Activated T-helper 17 cell treated with anti-CD3 and anti-CD28 coated beads, Interleukin-2, amount 50 U/mL, for 72 hours (primary cell): ENCODE measurements at regions not wholly inside any gene's neighbourhood (a gene's known extent, or its start where the extent isn't known, plus 50 kb on each side); places are given as distances from the start of the nearest gene placed in this dataset.
"Not testable (repeated sequence)": the region's sequence is repeated elsewhere in the genome, so short reads cannot be mapped to it uniquely, and the experiment has no call there.

ENCODE experiments used
- ATAC-seq: fragments of 150-1000 bp; cut with Tn5 transposase; replicated peaks from 2 replicates; pipeline ENCODE4 v1.10.0; 2021; ENCODE audit warnings: mild to moderate bottlenecking, moderate library complexity
- H3K27ac Mint-ChIP-seq: one replicate; pipeline ENCODE4 v1.8.0; 2022; ENCODE audit warnings: mixed read lengths
- H3K27me3 Mint-ChIP-seq: one replicate; pipeline ENCODE4 v1.8.0; 2022; ENCODE audit warnings: mixed read lengths
- H3K36me3 Mint-ChIP-seq: one replicate; pipeline ENCODE4 v1.8.0; 2022; ENCODE audit warnings: low read depth, mild to moderate bottlenecking, mixed read lengths
- H3K4me1 Mint-ChIP-seq: one replicate; pipeline ENCODE4 v1.8.0; 2022; ENCODE audit warnings: mixed read lengths
- H3K4me3 Mint-ChIP-seq: one replicate; pipeline ENCODE4 v1.8.0; 2022; ENCODE audit warnings: mild to moderate bottlenecking, mixed read lengths
- H3K9me3 Mint-ChIP-seq: one replicate; pipeline ENCODE4 v1.8.0; 2022; ENCODE audit warnings: mixed read lengths

DNA sequence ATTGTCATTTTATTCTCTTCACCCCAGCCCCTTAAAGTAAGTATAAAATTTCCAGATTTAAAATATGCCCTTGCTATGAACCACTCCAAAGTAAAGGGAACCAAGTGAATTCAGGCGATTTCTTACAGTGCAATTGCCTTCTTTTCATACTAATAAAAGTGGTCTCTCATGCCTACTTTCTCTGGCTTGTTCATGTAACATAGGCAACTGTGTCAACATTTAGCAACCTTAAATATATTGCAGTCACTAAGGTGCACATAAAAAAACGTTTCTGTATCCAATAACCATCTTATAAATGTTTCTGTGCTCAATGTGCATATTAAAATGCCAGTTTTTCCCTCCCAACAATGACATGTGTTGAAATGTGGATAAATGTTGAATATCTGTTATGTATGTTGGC is 271.6 kb upstream of the DCN start:
- Mint-ChIP-seq H3K27ac (no peak overlapping the region), H3K27me3 (peaks cover 3% of the 10 kb centered on the region), H3K36me3 (no peaks in the 10 kb centered on the region), H3K9me3 (no peaks in the 10 kb centered on the region), H3K4me1 (no peaks in the 10 kb centered on the region), H3K4me3 (no peak overlapping the region)
- no peak for ATAC-seq

DNA sequence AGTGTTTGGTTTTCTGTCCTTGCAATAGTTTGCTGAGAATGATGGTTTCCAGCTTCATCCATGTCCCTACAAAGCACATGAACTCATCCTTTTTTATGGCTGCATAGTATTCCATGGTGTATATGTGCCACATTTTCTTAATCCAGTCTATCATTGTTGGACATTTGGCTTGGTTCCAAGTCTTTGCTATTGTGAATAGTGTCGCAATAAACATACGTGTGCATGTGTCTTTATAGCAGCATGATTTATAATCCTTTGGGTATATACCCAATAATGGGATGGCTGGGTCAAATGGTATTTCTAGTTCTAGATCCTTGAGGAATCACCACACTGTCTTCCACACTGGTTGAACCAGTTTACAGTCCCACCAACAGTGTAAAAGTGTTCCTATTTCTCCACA is 269.8 kb upstream of the DCN start:
- not testable (repeated sequence) for H3K36me3 Mint-ChIP-seq, H3K4me3 Mint-ChIP-seq, H3K9me3 Mint-ChIP-seq, H3K4me1 Mint-ChIP-seq, ATAC-seq, H3K27ac Mint-ChIP-seq, H3K27me3 Mint-ChIP-seq

DNA sequence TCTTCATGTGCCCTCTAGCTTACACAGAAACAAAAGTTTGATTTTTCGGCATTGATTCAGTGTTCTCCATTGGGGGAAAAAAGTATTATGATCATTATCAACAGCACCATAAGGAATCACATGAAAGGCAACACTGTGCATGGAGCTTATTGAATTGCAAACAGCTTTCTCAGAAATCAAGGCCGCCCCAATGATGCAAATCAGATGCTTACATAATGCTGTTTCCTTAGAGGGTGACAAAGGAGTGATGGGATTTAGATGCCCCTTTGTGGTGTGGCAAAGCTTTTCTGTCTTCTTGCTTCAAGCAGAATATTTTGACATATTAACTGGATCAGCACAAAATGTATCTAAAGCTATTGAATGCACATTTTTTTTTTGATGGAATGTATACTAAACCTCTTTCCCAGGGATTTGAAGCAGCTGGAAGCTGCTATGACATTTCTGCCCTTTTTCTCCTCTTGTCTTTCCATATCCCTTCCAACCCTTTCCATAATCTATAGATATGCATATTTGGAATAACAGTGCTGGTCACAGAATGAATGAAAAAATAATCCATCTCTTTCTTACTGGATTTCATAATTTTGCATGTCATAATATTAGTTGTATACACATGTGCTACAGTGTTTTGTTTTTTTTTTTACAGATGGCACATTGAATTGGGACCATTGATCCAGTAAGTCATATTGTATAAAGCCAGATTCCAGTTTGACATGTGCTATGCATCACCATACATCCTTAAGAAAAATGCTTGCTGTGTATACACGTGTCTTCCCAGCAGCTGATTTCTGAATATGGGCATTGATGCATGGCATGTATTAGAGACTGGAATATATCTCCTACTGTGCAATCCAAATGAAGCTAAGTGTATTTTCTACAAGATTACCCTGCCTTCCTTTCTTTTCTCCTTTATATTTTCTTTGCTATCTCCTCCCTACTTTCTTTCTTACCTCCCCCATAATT is 259.7 kb upstream of the DCN start:
- ATAC-seq = no peak
- no peaks in the 10 kb centered on the region for H3K36me3 Mint-ChIP-seq

DNA sequence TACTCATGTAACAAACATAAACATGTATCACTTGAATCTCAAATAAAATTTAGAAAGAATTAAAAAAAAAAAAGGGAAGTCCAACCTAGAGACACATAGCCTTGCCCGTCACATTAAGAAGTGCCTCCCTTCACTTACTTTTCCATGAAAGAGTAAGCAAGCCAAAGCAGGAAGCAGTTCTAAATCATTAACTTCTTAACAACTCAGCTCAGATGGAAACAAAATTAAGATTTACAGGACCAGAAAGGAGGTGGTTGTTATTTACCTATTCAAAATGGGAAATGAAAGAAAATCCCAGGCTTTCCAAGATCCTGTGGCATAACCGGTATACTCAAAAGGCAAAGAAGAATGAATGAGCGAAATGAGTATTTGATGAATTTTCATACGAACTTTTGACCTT is 258.6 kb upstream of the DCN start:
- Mint-ChIP-seq H3K4me1 (no peaks in the 10 kb centered on the region), H3K36me3 (no peaks in the 10 kb centered on the region), H3K9me3 (no peaks in the 10 kb centered on the region), H3K27ac (no peak overlapping the region), H3K4me3 (no peak overlapping the region), H3K27me3 (no peaks in the 10 kb centered on the region)
- no peak for ATAC-seq

More for the DNA sequence above, 259.7 kb upstream of the DCN start:
- Mint-ChIP-seq H3K27me3 (no peaks in the 10 kb centered on the region), H3K9me3 (no peaks in the 10 kb centered on the region), H3K27ac (no peak overlapping the region), H3K4me3 (no peak overlapping the region), H3K4me1 (no peaks in the 10 kb centered on the region)

DNA sequence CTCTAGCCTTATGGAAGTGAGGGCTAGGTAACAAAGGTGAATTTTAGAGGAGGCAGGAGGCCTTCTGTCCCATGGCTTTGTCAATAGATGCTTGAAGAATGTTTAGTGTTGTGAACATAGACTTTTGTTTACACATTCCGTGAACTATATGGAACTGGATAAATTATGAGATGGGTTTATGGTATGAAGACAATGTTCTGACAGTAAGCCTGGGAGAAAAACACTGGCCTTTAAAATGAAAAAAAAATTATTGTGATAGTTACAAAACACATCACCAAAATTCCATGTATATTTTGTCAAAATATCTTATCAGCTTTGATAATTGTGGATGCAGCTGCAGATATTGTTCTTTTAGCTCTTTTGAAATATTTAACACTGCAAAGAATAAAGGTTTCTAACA is 251.5 kb upstream of the DCN start:
- Mint-ChIP-seq H3K36me3 (no peaks in the 10 kb centered on the region), H3K9me3 (no peaks in the 10 kb centered on the region), H3K4me3 (no peak overlapping the region), H3K4me1 (no peaks in the 10 kb centered on the region), H3K27me3 (no peaks in the 10 kb centered on the region), H3K27ac (no peak overlapping the region)
- no peak for ATAC-seq

DNA sequence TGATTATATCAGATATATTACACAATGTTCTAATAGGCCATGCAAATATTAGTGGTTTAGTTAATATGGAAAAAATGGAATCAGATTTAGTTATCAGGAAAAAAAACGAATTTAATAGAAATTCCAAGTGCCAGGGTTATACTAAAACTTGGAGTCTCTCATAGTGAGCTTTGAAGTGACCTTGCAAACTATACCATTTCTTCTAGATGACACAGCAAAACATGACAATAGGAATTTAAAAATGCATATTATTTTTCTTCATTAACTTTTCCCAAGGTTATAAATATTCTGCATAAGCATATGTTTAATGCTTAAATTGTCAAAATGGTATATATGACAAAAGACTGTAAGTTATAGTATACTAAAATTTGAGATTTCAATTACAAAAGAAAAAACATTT is 250.1 kb upstream of the DCN start:
- H3K4me1 Mint-ChIP-seq = no peaks in the 10 kb centered on the region

DNA sequence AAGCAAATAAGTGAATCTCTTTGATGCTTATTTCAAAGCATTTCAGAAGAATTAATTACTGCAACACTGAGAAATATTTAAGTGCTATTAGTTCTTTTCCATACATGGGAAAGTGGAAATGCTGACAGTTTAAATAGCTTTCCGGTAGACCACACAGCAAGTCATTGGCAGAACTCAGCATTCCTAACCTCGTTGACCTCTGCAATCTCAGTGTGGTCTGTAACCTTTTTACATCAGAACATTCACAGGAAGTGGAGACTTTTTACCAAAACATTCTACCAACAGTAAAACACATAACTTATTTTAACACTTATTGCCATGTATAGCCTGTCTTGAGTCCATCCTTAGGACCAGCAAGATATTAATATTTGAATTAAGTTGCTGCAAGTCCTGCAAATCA is 249.5 kb upstream of the DCN start:
- Mint-ChIP-seq H3K36me3 (no peaks in the 10 kb centered on the region), H3K4me3 (no peak overlapping the region), H3K27ac (no peak overlapping the region)

More for the DNA sequence above, 250.1 kb upstream of the DCN start:
- no peak overlapping the region for H3K4me3 Mint-ChIP-seq
- no peaks in the 10 kb centered on the region for H3K27me3 Mint-ChIP-seq
- H3K36me3 Mint-ChIP-seq = no peaks in the 10 kb centered on the region
- H3K27ac Mint-ChIP-seq = no peak overlapping the region
- no peaks in the 10 kb centered on the region for H3K9me3 Mint-ChIP-seq
- no peak for ATAC-seq

DNA sequence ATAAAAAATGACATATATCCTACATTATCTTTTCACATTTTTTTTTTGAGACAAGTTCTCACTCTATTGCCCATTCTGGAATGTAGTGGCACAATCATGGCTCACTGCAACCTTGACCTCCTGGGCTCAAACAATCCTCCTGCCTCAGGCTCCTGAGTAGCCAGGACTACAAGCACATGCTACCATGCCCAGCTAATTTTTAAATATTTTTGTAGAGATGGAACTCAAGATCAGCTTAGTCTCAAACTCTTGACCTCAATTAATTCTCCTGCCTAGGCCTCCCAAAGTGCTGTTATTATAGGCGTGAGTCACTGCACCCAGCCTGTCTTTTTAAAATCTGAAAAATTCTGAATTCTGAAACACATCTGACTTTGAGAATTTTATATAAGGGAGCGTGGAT is 241.9 kb upstream of the DCN start:
- no peaks in the 10 kb centered on the region for H3K9me3 Mint-ChIP-seq
- no peak for ATAC-seq
- no peaks in the 10 kb centered on the region for H3K4me1 Mint-ChIP-seq
- no peak overlapping the region for H3K4me3 Mint-ChIP-seq
- H3K27ac Mint-ChIP-seq = no peak overlapping the region
- H3K36me3 Mint-ChIP-seq = no peaks in the 10 kb centered on the region
- H3K27me3 Mint-ChIP-seq = peaks cover 5% of the 10 kb centered on the region

More for the DNA sequence above, 249.5 kb upstream of the DCN start:
- Mint-ChIP-seq H3K9me3 (no peaks in the 10 kb centered on the region), H3K27me3 (no peaks in the 10 kb centered on the region), H3K4me1 (no peaks in the 10 kb centered on the region)
- ATAC-seq = no peak

DNA sequence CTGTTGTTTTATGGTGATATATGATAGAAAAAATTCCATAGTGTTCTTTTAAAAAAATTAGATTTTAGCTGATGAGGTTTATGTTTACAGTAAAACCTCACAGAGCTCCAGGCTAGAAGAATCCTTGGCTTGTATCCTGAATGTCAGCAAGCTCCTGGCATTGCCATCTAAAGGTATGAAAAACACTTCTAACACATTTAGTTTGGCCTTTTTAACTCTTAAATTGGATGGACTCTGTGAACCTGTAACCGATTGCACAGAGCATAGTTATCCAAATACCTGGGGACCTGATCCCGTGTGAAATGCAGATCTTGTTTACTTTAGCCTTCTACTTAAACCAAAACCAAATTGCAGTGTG is 241.1 kb upstream of the DCN start:
- ATAC-seq = no peak
- no peak overlapping the region for H3K27ac Mint-ChIP-seq
- no peaks in the 10 kb centered on the region for H3K36me3 Mint-ChIP-seq
- H3K9me3 Mint-ChIP-seq = no peaks in the 10 kb centered on the region
- H3K4me3 Mint-ChIP-seq = no peak overlapping the region
- H3K27me3 Mint-ChIP-seq = peaks cover 5% of the 10 kb centered on the region
- H3K4me1 Mint-ChIP-seq = no peaks in the 10 kb centered on the region

DNA sequence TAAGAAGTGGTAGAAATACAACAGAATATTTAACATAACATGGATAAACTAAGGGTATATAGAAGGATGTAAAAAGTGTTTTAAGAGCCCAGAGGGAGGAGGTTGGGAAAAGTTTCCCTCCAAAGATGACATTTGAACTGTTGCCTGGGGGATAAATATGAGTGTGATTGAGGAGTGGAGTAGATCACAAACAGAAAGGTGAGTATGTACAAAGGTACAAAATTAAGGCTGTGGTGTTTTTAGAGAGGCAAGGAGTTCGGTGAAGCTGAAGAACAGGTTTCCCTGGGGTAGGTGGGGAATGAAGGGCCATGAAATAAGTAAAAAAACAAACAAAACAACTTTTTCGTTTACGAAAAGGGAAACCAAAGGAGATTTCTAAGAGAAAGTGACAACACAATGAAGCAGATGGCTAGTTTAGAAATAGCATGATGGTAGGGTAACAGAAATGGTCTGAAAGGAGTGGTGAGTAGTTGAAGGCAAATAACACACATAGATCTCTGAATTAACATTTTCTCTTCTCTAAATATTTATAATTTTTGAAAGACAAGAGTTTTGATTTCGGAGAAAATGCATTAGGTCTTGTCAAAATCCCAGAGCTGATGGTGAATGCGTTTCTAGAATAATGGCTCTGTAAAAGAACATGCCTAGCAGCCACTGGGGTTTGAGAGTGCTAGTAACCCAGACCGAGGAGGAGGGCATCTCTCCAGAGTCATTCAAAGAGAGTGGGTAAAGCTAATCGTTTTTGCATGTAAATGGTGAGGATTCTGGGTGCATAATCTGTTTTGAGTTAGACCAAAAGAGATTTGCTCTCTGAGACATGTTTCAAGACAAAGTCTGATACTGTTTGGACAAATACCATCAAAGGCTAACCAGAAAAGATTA is 240.4 kb upstream of the DCN start:
- Mint-ChIP-seq H3K27me3 (peaks cover 5% of the 10 kb centered on the region), H3K36me3 (no peaks in the 10 kb centered on the region), H3K4me1 (no peaks in the 10 kb centered on the region), H3K27ac (no peak overlapping the region), H3K4me3 (no peak overlapping the region), H3K9me3 (no peaks in the 10 kb centered on the region)
- no peak for ATAC-seq

DNA sequence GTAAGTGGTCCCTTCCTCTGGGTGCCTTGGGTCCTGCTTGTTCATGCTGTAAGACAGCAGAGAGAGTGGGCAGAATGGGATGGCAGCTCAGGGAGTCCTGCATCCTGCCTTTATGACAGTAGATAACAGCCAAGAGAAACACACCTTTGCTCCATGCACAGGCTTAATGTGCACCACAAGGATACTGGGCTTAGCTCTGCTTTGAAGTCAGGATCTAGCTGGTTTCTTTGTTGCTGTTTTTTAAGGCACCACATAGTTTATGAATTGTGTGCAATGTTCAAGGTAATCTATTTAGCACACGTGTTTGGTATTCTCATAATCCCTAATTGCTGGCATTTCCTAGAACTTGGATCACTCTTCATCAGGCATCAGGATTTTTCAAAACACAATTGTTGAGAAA is 239.5 kb upstream of the DCN start:
- H3K36me3 Mint-ChIP-seq = no peaks in the 10 kb centered on the region
- H3K27me3 Mint-ChIP-seq = peaks cover 9% of the 10 kb centered on the region
- no peaks in the 10 kb centered on the region for H3K4me1 Mint-ChIP-seq
- H3K27ac Mint-ChIP-seq = no peak overlapping the region
- no peak overlapping the region for H3K4me3 Mint-ChIP-seq
- H3K9me3 Mint-ChIP-seq = no peaks in the 10 kb centered on the region
- no peak for ATAC-seq

DNA sequence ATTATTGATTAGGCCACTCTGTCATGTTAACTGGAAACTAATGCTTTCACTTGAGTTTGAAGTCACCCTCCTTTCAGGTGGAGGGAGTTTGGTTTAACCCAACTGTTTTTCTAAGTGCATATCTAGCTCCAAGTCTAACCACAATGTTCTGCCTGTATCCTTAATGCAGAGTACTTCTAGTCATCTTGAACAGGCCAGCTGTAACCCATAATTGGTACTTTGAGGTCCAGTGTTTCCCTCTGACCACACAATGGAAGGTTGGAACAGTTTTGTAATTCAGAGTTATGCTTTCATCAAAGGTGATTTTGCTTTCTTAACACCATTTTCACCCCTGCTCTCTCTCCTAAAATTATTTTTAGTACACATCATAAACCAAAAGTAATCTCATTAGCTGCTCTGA is 237.2 kb upstream of the DCN start:
- Mint-ChIP-seq H3K36me3 (no peaks in the 10 kb centered on the region), H3K27ac (no peak overlapping the region), H3K4me3 (no peak overlapping the region), H3K4me1 (no peaks in the 10 kb centered on the region), H3K9me3 (no peaks in the 10 kb centered on the region), H3K27me3 (peaks cover 12% of the 10 kb centered on the region)
- ATAC-seq = no peak

DNA sequence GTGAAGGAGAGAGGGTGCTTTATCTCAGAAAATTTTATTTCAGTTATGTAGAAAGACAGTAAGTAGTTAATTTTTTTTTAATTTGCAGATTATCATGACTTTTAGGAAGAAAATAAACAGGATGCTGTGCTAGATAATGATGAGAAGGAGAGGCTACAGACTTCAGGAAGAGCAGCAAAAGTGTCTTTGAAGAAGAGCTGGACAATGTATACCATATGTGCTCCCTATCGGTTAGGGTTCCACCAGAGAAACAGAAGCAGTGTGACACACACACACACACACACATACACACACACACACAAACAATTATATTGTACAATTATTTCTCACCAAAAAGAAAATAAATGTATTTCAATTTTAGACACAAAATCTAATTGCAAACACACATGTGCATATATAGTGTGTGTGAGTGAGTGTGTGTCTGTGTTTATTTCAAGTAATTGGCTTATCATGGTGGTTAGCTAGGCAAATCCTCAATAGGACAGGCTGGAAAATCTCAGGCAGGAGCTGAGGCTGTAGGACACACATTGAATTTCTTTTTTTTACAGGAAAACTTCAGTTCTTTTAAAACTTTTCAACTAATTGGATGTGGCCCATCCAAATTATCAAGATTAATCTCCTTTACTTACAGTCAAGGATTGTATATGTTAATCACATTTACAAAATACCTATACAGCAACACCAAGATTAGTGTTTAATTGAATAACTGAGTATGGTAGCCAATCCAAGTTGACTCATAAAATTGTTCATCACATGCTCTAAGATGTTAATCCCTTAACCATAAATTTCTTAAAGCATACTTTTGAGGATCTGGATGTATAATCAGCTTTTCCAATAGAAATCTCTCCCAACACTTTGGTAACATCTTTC is 235.8 kb upstream of the DCN start:
- no peak for ATAC-seq
- H3K9me3 Mint-ChIP-seq = no peaks in the 10 kb centered on the region
- H3K4me1 Mint-ChIP-seq = no peaks in the 10 kb centered on the region
- H3K36me3 Mint-ChIP-seq = no peaks in the 10 kb centered on the region
- H3K27ac Mint-ChIP-seq = no peak overlapping the region
- H3K27me3 Mint-ChIP-seq = peaks cover 12% of the 10 kb centered on the region
- no peak overlapping the region for H3K4me3 Mint-ChIP-seq

DNA sequence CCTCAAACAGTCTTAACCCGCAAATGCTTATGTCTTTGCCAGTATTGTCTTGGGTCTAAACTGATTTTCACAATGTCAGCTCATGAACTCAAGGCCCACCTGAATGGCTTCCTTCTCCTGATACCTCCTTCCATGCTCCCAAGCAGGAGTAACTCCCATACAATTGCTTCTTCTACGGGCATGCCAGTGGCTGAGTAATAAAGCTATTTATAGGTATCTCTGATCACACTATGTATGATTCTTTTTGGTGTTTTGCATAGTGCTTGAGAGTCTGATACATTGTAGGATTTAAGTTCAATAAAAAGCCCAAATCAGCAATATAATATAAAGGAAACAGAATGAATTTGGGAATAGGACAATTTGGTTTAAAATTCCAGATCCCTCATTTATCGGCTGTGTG is 235.0 kb upstream of the DCN start:
- Mint-ChIP-seq H3K9me3 (no peaks in the 10 kb centered on the region), H3K27me3 (peaks cover 8% of the 10 kb centered on the region), H3K4me3 (no peak overlapping the region), H3K27ac (no peak overlapping the region), H3K36me3 (no peaks in the 10 kb centered on the region), H3K4me1 (no peaks in the 10 kb centered on the region)
- no peak for ATAC-seq
